Activated T-cell treated with anti-CD3 and anti-CD28 coated beads, Interleukin-2, amount 50 U/mL, for 4 hours (primary cell): ENCODE measurements at regions not wholly inside any gene's neighbourhood (a gene's known extent, or its start where the extent isn't known, plus 50 kb on each side); places are given as distances from the start of the nearest gene placed in this dataset.

Experiments used
- ATAC-seq, 2 donors: fragments of 200-7000 bp; cut with Tn5 transposase; one replicate each; pipeline ENCODE4 v1.10.0; 2021
- DNase-seq: peaks from one replicate; pipeline ENCODE4 v3.0.0-alpha.2; 2020
- H3K27me3 Mint-ChIP-seq: one replicate; pipeline ENCODE4 v1.8.0; 2021; ENCODE audit warnings: low read depth, mixed read lengths
- H3K36me3 Mint-ChIP-seq: one replicate; pipeline ENCODE4 v1.8.0; 2022; ENCODE audit warnings: mixed read lengths; ENCODE audit not compliant: insufficient read depth
- H3K4me1 Mint-ChIP-seq: one replicate; pipeline ENCODE4 v1.8.0; 2021; ENCODE audit warnings: low read depth, mixed read lengths
- H3K4me3 Mint-ChIP-seq: one replicate; pipeline ENCODE4 v1.8.0; 2021; ENCODE audit warnings: mild to moderate bottlenecking, moderate library complexity, mixed read lengths
- H3K9me3 Mint-ChIP-seq: one replicate; pipeline ENCODE4 v1.8.0; 2021; ENCODE audit warnings: mixed read lengths

- Mint-ChIP-seq H3K27me3 (peaks cover 2% of the 10 kb centered on the region), H3K4me1 (no peaks in the 10 kb centered on the region), H3K36me3 (no peaks in the 10 kb centered on the region), H3K4me3 (no peak overlapping the region), H3K9me3 (no peaks in the 10 kb centered on the region)
- no peak for ATAC-seq
- no peak for DNase-seq
Observed at GRCh38 chr12:30010071-30011052, 226.6 kb upstream of the TMTC1 start.

GRCh38 chr12:30006021-30006420 is 222.3 kb upstream of the TMTC1 start:
- no peaks in the 10 kb centered on the region for H3K9me3 Mint-ChIP-seq
- H3K36me3 Mint-ChIP-seq = no peaks in the 10 kb centered on the region
- H3K4me3 Mint-ChIP-seq = no peak overlapping the region
- H3K4me1 Mint-ChIP-seq = no peaks in the 10 kb centered on the region
- no peak for DNase-seq
- no peak for ATAC-seq
- H3K27me3 Mint-ChIP-seq = no peaks in the 10 kb centered on the region

- Mint-ChIP-seq H3K36me3 (no peaks in the 10 kb centered on the region), H3K4me3 (no peak overlapping the region), H3K9me3 (peaks cover 3% of the 10 kb centered on the region), H3K27me3 (peaks cover 2% of the 10 kb centered on the region), H3K4me1 (no peaks in the 10 kb centered on the region)
- DNase-seq (no peak), ATAC-seq (no peak)
Observed at GRCh38 chr12:30003321-30003720, 219.6 kb upstream of the TMTC1 start.

GRCh38 chr12:30002677-30003076 is 218.9 kb upstream of the TMTC1 start:
- H3K36me3 Mint-ChIP-seq = no peaks in the 10 kb centered on the region
- H3K9me3 Mint-ChIP-seq = peaks cover 3% of the 10 kb centered on the region
- no peak overlapping the region for H3K4me3 Mint-ChIP-seq
- no peak for ATAC-seq
- H3K4me1 Mint-ChIP-seq = no peaks in the 10 kb centered on the region
- H3K27me3 Mint-ChIP-seq = peaks cover 2% of the 10 kb centered on the region
- DNase-seq = no peak

GRCh38 chr12:30000401-30000800 is 216.7 kb upstream of the TMTC1 start:
- H3K4me3 Mint-ChIP-seq = no peak overlapping the region
- no peak for ATAC-seq
- H3K9me3 Mint-ChIP-seq = peaks cover 3% of the 10 kb centered on the region
- peaks cover 2% of the 10 kb centered on the region for H3K27me3 Mint-ChIP-seq
- H3K4me1 Mint-ChIP-seq = no peaks in the 10 kb centered on the region
- no peaks in the 10 kb centered on the region for H3K36me3 Mint-ChIP-seq
- DNase-seq = no peak

GRCh38 chr12:29996993-29997392 is 213.3 kb upstream of the TMTC1 start:
- Mint-ChIP-seq H3K4me1 (no peaks in the 10 kb centered on the region), H3K27me3 (peaks cover 2% of the 10 kb centered on the region), H3K4me3 (no peak overlapping the region), H3K36me3 (no peaks in the 10 kb centered on the region), H3K9me3 (peaks cover 3% of the 10 kb centered on the region)
- DNase-seq (no peak), ATAC-seq (no peak)

GRCh38 chr12:29992366-29992765 is 208.6 kb upstream of the TMTC1 start:
- H3K36me3 Mint-ChIP-seq = no peaks in the 10 kb centered on the region
- no peaks in the 10 kb centered on the region for H3K4me1 Mint-ChIP-seq
- H3K27me3 Mint-ChIP-seq = no peaks in the 10 kb centered on the region
- no peak for DNase-seq
- no peak for ATAC-seq
- peaks cover 4% of the 10 kb centered on the region for H3K9me3 Mint-ChIP-seq
- no peak overlapping the region for H3K4me3 Mint-ChIP-seq

- ATAC-seq (no peak), DNase-seq (no peak)
- H3K4me3 Mint-ChIP-seq = no peak overlapping the region
- no peaks in the 10 kb centered on the region for H3K36me3 Mint-ChIP-seq
- H3K9me3 Mint-ChIP-seq = peaks cover 4% of the 10 kb centered on the region
- no peaks in the 10 kb centered on the region for H3K27me3 Mint-ChIP-seq
- no peaks in the 10 kb centered on the region for H3K4me1 Mint-ChIP-seq
Observed at GRCh38 chr12:29991924-29992323, 208.2 kb upstream of the TMTC1 start.

- Mint-ChIP-seq H3K27me3 (no peaks in the 10 kb centered on the region), H3K4me1 (no peaks in the 10 kb centered on the region), H3K36me3 (no peaks in the 10 kb centered on the region), H3K4me3 (no peak overlapping the region), H3K9me3 (peaks cover 4% of the 10 kb centered on the region)
- no peak for DNase-seq
- ATAC-seq = no peak
Observed at GRCh38 chr12:29990971-29991370, 207.2 kb upstream of the TMTC1 start.

GRCh38 chr12:29983851-29984250 is 200.1 kb upstream of the TMTC1 start:
- DNase-seq = no peak
- no peaks in the 10 kb centered on the region for H3K36me3 Mint-ChIP-seq
- H3K4me3 Mint-ChIP-seq = no peak overlapping the region
- H3K27me3 Mint-ChIP-seq = no peaks in the 10 kb centered on the region
- no peak for ATAC-seq
- H3K9me3 Mint-ChIP-seq = peaks cover 10% of the 10 kb centered on the region
- no peaks in the 10 kb centered on the region for H3K4me1 Mint-ChIP-seq

- Mint-ChIP-seq H3K27me3 (no peaks in the 10 kb centered on the region), H3K4me3 (no peak overlapping the region), H3K9me3 (peaks cover 15% of the 10 kb centered on the region), H3K36me3 (no peaks in the 10 kb centered on the region), H3K4me1 (no peaks in the 10 kb centered on the region)
- ATAC-seq (no peak), DNase-seq (no peak)
Observed at GRCh38 chr12:29980304-29980703, 196.6 kb upstream of the TMTC1 start.

GRCh38 chr12:29971446-29971845 is 187.7 kb upstream of the TMTC1 start:
- H3K27me3 Mint-ChIP-seq = no peaks in the 10 kb centered on the region
- H3K9me3 Mint-ChIP-seq = no peaks in the 10 kb centered on the region
- ATAC-seq = no peak
- no peak for DNase-seq
- no peaks in the 10 kb centered on the region for H3K36me3 Mint-ChIP-seq
- no peak overlapping the region for H3K4me3 Mint-ChIP-seq
- no peaks in the 10 kb centered on the region for H3K4me1 Mint-ChIP-seq

- H3K9me3 Mint-ChIP-seq = no peaks in the 10 kb centered on the region
- H3K27me3 Mint-ChIP-seq = no peaks in the 10 kb centered on the region
- H3K36me3 Mint-ChIP-seq = no peaks in the 10 kb centered on the region
- no peaks in the 10 kb centered on the region for H3K4me1 Mint-ChIP-seq
- no peak for ATAC-seq
- DNase-seq = no peak
- H3K4me3 Mint-ChIP-seq = no peak overlapping the region
Observed at GRCh38 chr12:29970501-29970900, 186.8 kb upstream of the TMTC1 start.

- ATAC-seq = no peak
- H3K36me3 Mint-ChIP-seq = no peaks in the 10 kb centered on the region
- H3K9me3 Mint-ChIP-seq = peaks cover 3% of the 10 kb centered on the region
- H3K4me1 Mint-ChIP-seq = no peaks in the 10 kb centered on the region
- no peak for DNase-seq
- H3K27me3 Mint-ChIP-seq = no peaks in the 10 kb centered on the region
- no peak overlapping the region for H3K4me3 Mint-ChIP-seq
Observed at GRCh38 chr12:29962276-29963035, 178.7 kb upstream of the TMTC1 start.

- peaks cover 3% of the 10 kb centered on the region for H3K9me3 Mint-ChIP-seq
- no peak overlapping the region for H3K4me3 Mint-ChIP-seq
- H3K27me3 Mint-ChIP-seq = no peaks in the 10 kb centered on the region
Observed at GRCh38 chr12:29961231-29961630, 177.5 kb upstream of the TMTC1 start.

More at GRCh38 chr12:29961231-29961630, 177.5 kb upstream of the TMTC1 start:
- Mint-ChIP-seq H3K4me1 (no peaks in the 10 kb centered on the region), H3K36me3 (no peaks in the 10 kb centered on the region)
- DNase-seq (no peak), ATAC-seq (no peak)
